Caco-2 (cell line): ENCODE measurements at regions not wholly inside any gene's neighbourhood (a gene's known extent, or its start where the extent isn't known, plus 50 kb on each side); places are given as distances from the start of the nearest gene placed in this dataset.
"Not testable (repeated sequence)": the region's sequence is repeated elsewhere in the genome, so short reads cannot be mapped to it uniquely, and the experiment has no call there.

Source experiments
- BruUV-seq: library from RNA; stranded (reverse); fragments of 400-500 nt; replicated peaks from 2 replicates; lab custom pipeline; 2021; lab: Mats Ljungman, UMichigan
- CTCF ChIA-PET: fragments of 300-600 bp; sonication (Branson Sonifier 250); formaldehyde crosslinking; loops from one replicate; lab custom pipeline; 2022; ENCODE audit warnings: antibody characterized with exemption; lab: Charles Lee
- POLR2A ChIA-PET: fragments of 300-600 bp; sonication (Branson Sonifier 250); formaldehyde crosslinking; loops from one replicate; lab custom pipeline; 2022; ENCODE audit warnings: antibody characterized with exemption; lab: Charles Lee
- DNase-seq, 2 experiments: peaks; one replicate each; pipeline versions ENCODE4 v3.0.0 to v3.0.0-alpha.2; 2020 to 2022
- H3K27me3 ChIP-seq: replicated peaks from 2 replicates; pipeline ENCODE4 v1.6.0; 2011; ENCODE audit warnings: low read length; ENCODE audit not compliant: control insufficient read depth, insufficient read depth
- H3K36me3 ChIP-seq: 2 replicates; pipeline ENCODE4 v1.5.1; 2011; ENCODE audit warnings: low read length; ENCODE audit not compliant: control insufficient read depth, insufficient read depth
- H3K4me1 ChIP-seq: fragments of 250-450 bp; sonication (Bioruptor Pico); 2 replicates; pipeline ENCODE4 v1.5.1; 2020; ENCODE audit warnings: mild to moderate bottlenecking
- H3K4me3 ChIP-seq: 2 replicates; pipeline ENCODE4 v1.5.1; 2011; ENCODE audit warnings: low read depth, mild to moderate bottlenecking, control low read depth, low read length
- H3K9me3 ChIP-seq: fragments of 250-450 bp; sonication (Bioruptor Pico); 2 replicates; pipeline ENCODE4 v1.5.1; 2020; ENCODE audit warnings: mild to moderate bottlenecking, moderate library complexity
- H3K27ac Mint-ChIP-seq: one replicate; pipeline ENCODE4 v1.8.0; 2022; ENCODE audit warnings: mixed read lengths; ENCODE audit not compliant: unreplicated experiment
- H3K27me3 Mint-ChIP-seq: one replicate; pipeline ENCODE4 v1.8.0; 2022; ENCODE audit warnings: mixed read lengths; ENCODE audit not compliant: insufficient read depth, unreplicated experiment
- H3K36me3 Mint-ChIP-seq: one replicate; pipeline ENCODE4 v1.8.0; 2022; ENCODE audit warnings: mild to moderate bottlenecking, mixed read lengths; ENCODE audit not compliant: insufficient read depth, unreplicated experiment
- H3K4me1 Mint-ChIP-seq: one replicate; pipeline ENCODE4 v1.8.0; 2022; ENCODE audit warnings: low read depth, mixed read lengths; ENCODE audit not compliant: unreplicated experiment
- H3K4me3 Mint-ChIP-seq: one replicate; pipeline ENCODE4 v1.8.0; 2022; ENCODE audit warnings: mild to moderate bottlenecking, moderate library complexity, mixed read lengths; ENCODE audit not compliant: unreplicated experiment
- H3K9me3 Mint-ChIP-seq: one replicate; pipeline ENCODE4 v1.8.0; 2022; ENCODE audit warnings: mixed read lengths; ENCODE audit not compliant: unreplicated experiment
- intact Hi-C: fragments of 100-400 bp; cut with micrococcal nuclease; formaldehyde crosslinking; loops from one replicate; pipeline ENCODE4 v1.10.0; 2022; ENCODE audit not compliant: unreplicated experiment
- TF ChIP-seq, protein P1 (sequence below), 2 experiments: fragments of 200-600 bp in 1 of 2; IDR thresholded peaks; 1 replicate in 1 of 2; 2 replicates in 1 of 2; pipeline versions ENCODE4 v1.5.1 to v1.8.0; 2011 to 2022; ENCODE audit warnings: antibody characterized with exemption in 1 of 2, control low read depth in 1 of 2, inconsistent platforms in 1 of 2, low read depth in 1 of 2, low read length in 1 of 2, mild to moderate bottlenecking in 1 of 2, moderate library complexity in 1 of 2; ENCODE audit not compliant: insufficient read depth in 1 of 2, severe bottlenecking in 1 of 2, unreplicated experiment in 1 of 2

DNA sequence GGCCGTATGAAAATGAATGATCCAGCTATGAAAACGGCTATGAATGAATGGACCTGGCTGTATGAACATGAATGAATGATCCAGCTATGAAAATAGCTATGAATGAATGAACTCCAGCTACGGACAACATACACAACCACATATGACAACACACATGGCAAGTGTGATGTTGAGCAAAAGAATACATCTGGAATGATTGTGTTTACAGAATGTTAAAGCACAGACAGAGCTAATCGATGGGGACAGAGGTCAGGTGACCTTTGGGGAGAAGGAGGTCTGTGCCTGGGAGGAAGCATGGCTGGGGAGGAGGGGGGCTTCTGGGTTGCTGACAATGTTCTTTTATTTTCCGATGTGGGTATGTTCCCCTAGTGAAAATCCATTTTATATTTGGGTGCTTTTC, 174.0 kb upstream of the WSCD1 start:
- no TSS peak for BruUV-seq
- H3K27me3 Mint-ChIP-seq: peaks cover 13% of the 10 kb centered on the region
- Histone ChIP-seq H3K36me3 (no peaks in the 10 kb centered on the region), H3K4me1 (no peaks in the 10 kb centered on the region), H3K27me3 (no peaks in the 10 kb centered on the region), H3K4me3 (no peak overlapping the region), H3K9me3 (no peaks in the 10 kb centered on the region)
- TF ChIP-seq, protein P1, sequence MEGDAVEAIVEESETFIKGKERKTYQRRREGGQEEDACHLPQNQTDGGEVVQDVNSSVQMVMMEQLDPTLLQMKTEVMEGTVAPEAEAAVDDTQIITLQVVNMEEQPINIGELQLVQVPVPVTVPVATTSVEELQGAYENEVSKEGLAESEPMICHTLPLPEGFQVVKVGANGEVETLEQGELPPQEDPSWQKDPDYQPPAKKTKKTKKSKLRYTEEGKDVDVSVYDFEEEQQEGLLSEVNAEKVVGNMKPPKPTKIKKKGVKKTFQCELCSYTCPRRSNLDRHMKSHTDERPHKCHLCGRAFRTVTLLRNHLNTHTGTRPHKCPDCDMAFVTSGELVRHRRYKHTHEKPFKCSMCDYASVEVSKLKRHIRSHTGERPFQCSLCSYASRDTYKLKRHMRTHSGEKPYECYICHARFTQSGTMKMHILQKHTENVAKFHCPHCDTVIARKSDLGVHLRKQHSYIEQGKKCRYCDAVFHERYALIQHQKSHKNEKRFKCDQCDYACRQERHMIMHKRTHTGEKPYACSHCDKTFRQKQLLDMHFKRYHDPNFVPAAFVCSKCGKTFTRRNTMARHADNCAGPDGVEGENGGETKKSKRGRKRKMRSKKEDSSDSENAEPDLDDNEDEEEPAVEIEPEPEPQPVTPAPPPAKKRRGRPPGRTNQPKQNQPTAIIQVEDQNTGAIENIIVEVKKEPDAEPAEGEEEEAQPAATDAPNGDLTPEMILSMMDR (IDR thresholded peaks at IDR 0.05; ENCODE audit: insufficient read depth in 1 of 2, low read depth in 1 of 2, low read length in 1 of 2, severe bottlenecking in 1 of 2, unreplicated experiment in 1 of 2): no peak
- POLR2A ChIA-PET: no interaction called here
- CTCF ChIA-PET: no interaction called here
- H3K9me3 Mint-ChIP-seq: no peaks in the 10 kb centered on the region
- no peak overlapping the region for H3K4me3 Mint-ChIP-seq
- no peak for DNase-seq
- H3K27ac Mint-ChIP-seq: no peak overlapping the region
- intact Hi-C loops: no loop called here
- H3K4me1 Mint-ChIP-seq: no peaks in the 10 kb centered on the region
- H3K36me3 Mint-ChIP-seq: no peaks in the 10 kb centered on the region

DNA sequence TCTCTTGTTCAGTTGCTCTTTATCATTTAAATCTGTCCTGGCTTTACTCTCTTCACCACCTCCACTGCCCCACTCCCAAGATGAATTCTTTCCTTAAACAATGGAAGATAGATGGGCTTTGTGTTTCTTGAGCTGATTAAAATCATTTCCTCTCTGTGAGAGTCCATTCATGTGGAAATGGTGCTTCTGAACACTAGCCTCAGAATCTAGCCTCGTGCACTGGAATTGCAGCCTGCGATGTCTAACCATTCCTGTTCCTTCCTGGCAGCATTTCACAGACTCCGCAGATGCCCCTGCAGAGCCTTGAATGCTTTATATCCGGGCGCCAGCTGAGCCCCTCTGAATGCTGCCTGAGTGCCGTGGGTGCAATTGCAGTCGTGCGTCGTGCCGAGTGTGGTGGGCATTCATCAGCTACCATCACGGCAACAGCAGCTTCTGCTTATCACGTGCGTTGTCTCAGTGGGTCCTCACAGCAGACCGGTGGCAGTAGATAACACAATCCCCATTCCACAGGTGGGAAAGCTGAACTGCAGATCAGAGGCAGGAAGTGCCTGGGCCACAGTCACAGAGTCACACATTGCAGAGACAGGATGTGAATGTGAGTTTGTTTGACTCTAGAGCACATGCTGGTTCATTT, 172.8 kb upstream of the WSCD1 start:
- TF ChIP-seq, protein P1 (IDR thresholded peaks at IDR 0.05; ENCODE audit: insufficient read depth in 1 of 2, low read depth in 1 of 2, low read length in 1 of 2, severe bottlenecking in 1 of 2, unreplicated experiment in 1 of 2): no peak
- Mint-ChIP-seq H3K9me3 (no peaks in the 10 kb centered on the region), H3K36me3 (no peaks in the 10 kb centered on the region), H3K27ac (no peak overlapping the region), H3K27me3 (peaks cover 7% of the 10 kb centered on the region), H3K4me1 (no peaks in the 10 kb centered on the region), H3K4me3 (no peak overlapping the region)
- intact Hi-C loops: no loop called here
- ChIA-PET CTCF (no interaction called here), POLR2A (no interaction called here)
- no peaks in the 10 kb centered on the region for H3K27me3 ChIP-seq
- DNase-seq: no peak
- no peaks in the 10 kb centered on the region for H3K36me3 ChIP-seq
- H3K4me3 ChIP-seq: no peak overlapping the region
- no peaks in the 10 kb centered on the region for H3K4me1 ChIP-seq
- no TSS peak for BruUV-seq
- H3K9me3 ChIP-seq: no peaks in the 10 kb centered on the region

DNA sequence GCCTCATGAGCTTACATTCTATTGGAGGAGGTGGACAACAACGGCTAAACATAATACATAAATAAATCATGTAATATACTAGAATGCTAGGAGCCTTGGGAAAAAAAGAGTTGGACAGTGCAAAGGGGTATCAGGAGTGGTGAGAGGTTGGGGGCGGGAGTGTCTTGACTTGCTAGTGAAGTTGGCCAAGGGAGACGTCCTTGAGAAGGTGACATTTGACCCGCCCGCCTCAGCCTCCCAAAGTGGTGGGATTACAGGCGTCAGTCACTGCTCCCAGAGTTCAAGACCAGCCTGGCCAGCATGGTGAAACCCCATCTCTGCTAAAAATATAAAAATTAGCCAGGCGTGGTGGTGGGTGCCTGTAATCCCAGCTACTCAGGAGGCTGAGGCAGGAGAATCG, 172.2 kb upstream of the WSCD1 start:
- H3K27ac Mint-ChIP-seq, H3K4me1 Mint-ChIP-seq, H3K27me3 ChIP-seq, H3K4me3 Mint-ChIP-seq, H3K36me3 Mint-ChIP-seq, CTCF ChIA-PET, H3K36me3 ChIP-seq, H3K4me3 ChIP-seq, POLR2A ChIA-PET, intact Hi-C loops, DNase-seq, H3K9me3 Mint-ChIP-seq, H3K4me1 ChIP-seq, BruUV-seq, H3K9me3 ChIP-seq, H3K27me3 Mint-ChIP-seq: not testable (repeated sequence)
